ENCODE measurements at regions not wholly inside any gene's neighbourhood (a gene's known extent, or its start where the extent isn't known, plus 50 kb on each side); places are given as distances from the start of the nearest gene placed in this dataset.

DNA sequence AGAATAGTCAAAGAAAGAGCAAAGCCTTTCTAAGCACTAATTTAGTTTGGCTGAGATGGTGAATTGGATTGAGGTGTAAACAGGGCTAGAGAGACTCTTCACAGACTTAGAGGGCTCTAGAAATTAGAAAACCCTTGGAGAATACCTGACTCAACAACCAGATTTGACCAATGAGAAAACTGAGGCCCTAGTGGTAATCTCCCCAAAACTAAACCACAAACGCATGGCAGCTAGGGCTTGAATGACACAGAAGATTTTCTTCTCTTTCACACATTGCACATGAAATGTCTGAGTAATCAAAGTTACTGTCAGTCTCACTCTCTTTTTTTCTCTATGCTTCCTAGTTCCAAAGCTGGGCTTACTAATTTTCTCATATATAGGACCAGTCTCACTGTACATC is 314.5 kb upstream of the KCNJ16 start:
- H3K79me2 ChIP-seq (ENCODE audit: control insufficient read depth, insufficient read depth, low read length) = no peaks in the 10 kb centered on the region
- no peaks in the 10 kb centered on the region for H3K27me3 ChIP-seq (ENCODE audit: control insufficient read depth in 2 of 2, insufficient read depth in 2 of 2, low read length in 2 of 2)
- no peak overlapping the region for H3K27ac ChIP-seq (ENCODE audit: extremely low read depth, low read depth, low read length)
- H4K20me1 ChIP-seq (replicated peaks; ENCODE audit: control insufficient read depth, insufficient read depth, low read length) = no peaks in the 10 kb centered on the region
- FAIRE-seq (no peak), ATAC-seq (no peak), DNase-seq (ENCODE audit: extremely low read depth in 1 of 4, low spot score in 3 of 4) (no peak)
- 0% methylated on average over 1 of the region's 1 CpG for WGBS (ENCODE audit: insufficient coverage, low coverage, missing lambda C conversion rate)
- no peaks in the 10 kb centered on the region for H3K4me1 ChIP-seq (replicated peaks in 1 of 2; ENCODE audit: control insufficient read depth in 2 of 2, insufficient read depth in 2 of 2, low read length in 2 of 2)
- intact Hi-C loops (cut with micrococcal nuclease) (no loop called here), in situ Hi-C loops (cut with MboI) (no loop called here)
- POLR2A ChIA-PET = no interaction called here
- no peak overlapping the region for H3K4me2 ChIP-seq (ENCODE audit: insufficient read depth, low read length)
- no TSS peak for BruUV-seq (replicated peaks)
- no peak overlapping the region for H3K9ac ChIP-seq (ENCODE audit: insufficient read depth in 1 of 2, low read depth in 2 of 2, low read length in 2 of 2)
- H3K9me3 ChIP-seq (replicated peaks; ENCODE audit: control insufficient read depth, insufficient read depth, low read depth, low read length) = no peaks in the 10 kb centered on the region
- H2AFZ ChIP-seq (ENCODE audit: low read depth, low read length) = no peak overlapping the region
- CTCF ChIA-PET (ENCODE audit: low intra/inter-chr PET ratio) = no interaction called here
- no peaks in the 10 kb centered on the region for H3K9me1 ChIP-seq (ENCODE audit: control insufficient read depth, insufficient read depth, low read length)
- H3K4me3 ChIP-seq = no peak overlapping the region
- H3K36me3 ChIP-seq (ENCODE audit: control insufficient read depth, insufficient read depth, low read length) = no peaks in the 10 kb centered on the region
- TF ChIP-seq, protein P1, sequence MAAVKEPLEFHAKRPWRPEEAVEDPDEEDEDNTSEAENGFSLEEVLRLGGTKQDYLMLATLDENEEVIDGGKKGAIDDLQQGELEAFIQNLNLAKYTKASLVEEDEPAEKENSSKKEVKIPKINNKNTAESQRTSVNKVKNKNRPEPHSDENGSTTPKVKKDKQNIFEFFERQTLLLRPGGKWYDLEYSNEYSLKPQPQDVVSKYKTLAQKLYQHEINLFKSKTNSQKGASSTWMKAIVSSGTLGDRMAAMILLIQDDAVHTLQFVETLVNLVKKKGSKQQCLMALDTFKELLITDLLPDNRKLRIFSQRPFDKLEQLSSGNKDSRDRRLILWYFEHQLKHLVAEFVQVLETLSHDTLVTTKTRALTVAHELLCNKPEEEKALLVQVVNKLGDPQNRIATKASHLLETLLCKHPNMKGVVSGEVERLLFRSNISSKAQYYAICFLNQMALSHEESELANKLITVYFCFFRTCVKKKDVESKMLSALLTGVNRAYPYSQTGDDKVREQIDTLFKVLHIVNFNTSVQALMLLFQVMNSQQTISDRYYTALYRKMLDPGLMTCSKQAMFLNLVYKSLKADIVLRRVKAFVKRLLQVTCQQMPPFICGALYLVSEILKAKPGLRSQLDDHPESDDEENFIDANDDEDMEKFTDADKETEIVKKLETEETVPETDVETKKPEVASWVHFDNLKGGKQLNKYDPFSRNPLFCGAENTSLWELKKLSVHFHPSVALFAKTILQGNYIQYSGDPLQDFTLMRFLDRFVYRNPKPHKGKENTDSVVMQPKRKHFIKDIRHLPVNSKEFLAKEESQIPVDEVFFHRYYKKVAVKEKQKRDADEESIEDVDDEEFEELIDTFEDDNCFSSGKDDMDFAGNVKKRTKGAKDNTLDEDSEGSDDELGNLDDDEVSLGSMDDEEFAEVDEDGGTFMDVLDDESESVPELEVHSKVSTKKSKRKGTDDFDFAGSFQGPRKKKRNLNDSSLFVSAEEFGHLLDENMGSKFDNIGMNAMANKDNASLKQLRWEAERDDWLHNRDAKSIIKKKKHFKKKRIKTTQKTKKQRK (IDR thresholded peaks at IDR 0.05; ENCODE audit: borderline replicate concordance, low read depth, low read length) = no peak
- TF ChIP-seq HDAC6 (IDR thresholded peaks at IDR 0.05; ENCODE audit: low read depth, low read length) (no peak), SRF (CRISPR knock-in tag; IDR thresholded peaks at IDR 0.05) (no peak), CREB3 (tag; conservative IDR thresholded peaks at IDR 0.05; ENCODE audit: low read depth) (no peak), ZNF3 (CRISPR knock-in tag; IDR thresholded peaks at IDR 0.05) (no peak), ZNF174 (CRISPR knock-in tag; IDR thresholded peaks at IDR 0.05) (no peak), ZNF766 (CRISPR knock-in tag; conservative IDR thresholded peaks at IDR 0.05) (no peak), FOXJ2 (tag; IDR thresholded peaks at IDR 0.05) (no peak), CHD4 (IDR thresholded peaks at IDR 0.05; ENCODE audit: insufficient read depth, insufficient replicate concordance, low read depth, low read length, poor library complexity, severe bottlenecking) (no peak), THRAP3 (IDR thresholded peaks at IDR 0.05; ENCODE audit: borderline replicate concordance) (no peak), CCNT2 (IDR thresholded peaks at IDR 0.05; ENCODE audit: borderline replicate concordance, extremely low read depth, insufficient read length, low read depth, low read length) (no peak), JUND (IDR thresholded peaks at IDR 0.05; ENCODE audit: borderline replicate concordance, low read depth, low read length) (no peak), JUND (tag; IDR thresholded peaks at IDR 0.05; ENCODE audit: borderline replicate concordance, low read depth, low read length) (no peak), ZNF277 (CRISPR knock-in tag; IDR thresholded peaks at IDR 0.05; ENCODE audit: borderline replicate concordance) (no peak), RUNX1 (IDR thresholded peaks at IDR 0.05; ENCODE audit: low read depth) (no peak)
- TF ChIP-seq, protein P2, sequence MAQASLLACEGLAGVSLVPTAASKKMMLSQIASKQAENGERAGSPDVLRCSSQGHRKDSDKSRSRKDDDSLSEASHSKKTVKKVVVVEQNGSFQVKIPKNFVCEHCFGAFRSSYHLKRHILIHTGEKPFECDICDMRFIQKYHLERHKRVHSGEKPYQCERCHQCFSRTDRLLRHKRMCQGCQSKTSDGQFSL (CRISPR knock-in tag; IDR thresholded peaks at IDR 0.05) = no peak
- TF ChIP-seq, protein P2 (tag; IDR thresholded peaks at IDR 0.05) = no peak

Measured in K562 (cell line).